ENCODE measurements at regions not wholly inside any gene's neighbourhood (a gene's known extent, or its start where the extent isn't known, plus 50 kb on each side); places are given as distances from the start of the nearest gene placed in this dataset.

DNA sequence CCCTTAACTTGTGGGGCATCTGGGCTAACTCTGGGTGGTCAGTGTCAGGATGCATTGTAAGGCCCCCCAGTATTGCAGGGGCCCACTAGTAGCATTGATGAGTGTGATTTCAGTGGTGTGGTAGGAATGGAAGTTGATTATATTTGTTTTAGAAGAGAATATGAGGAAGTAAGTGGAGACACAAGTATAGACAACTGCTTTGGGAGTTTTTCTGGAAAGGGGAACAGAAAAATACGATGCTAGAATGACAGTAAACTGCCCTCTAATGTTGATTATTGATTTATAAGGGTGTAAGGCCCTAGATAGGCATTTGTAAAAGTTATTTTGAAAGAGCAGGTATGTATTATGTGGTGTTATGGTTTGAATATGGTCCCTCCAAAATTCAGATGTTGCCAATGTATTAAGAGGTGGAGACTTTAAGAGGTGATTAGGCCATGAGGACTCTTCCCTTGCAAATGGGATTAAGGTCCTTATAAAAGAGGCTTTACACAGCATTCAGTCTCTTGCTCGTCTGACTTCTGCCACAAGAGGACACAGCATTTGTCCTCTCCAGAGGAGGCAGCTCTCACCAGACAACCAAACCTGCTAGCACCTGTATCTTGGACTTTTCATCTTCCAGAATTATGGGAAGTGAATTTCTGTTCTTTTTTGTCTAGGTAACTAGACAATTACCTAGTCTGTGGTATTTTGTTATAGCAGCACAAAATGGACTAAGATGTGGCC lies 135.9 kb upstream of the DTNBP1 start:
- no peak overlapping the region for H3K4me3 ChIP-seq (ENCODE audit: low read length)
- no peak for DNase-seq (ENCODE audit: low read depth, low spot score)

DNA sequence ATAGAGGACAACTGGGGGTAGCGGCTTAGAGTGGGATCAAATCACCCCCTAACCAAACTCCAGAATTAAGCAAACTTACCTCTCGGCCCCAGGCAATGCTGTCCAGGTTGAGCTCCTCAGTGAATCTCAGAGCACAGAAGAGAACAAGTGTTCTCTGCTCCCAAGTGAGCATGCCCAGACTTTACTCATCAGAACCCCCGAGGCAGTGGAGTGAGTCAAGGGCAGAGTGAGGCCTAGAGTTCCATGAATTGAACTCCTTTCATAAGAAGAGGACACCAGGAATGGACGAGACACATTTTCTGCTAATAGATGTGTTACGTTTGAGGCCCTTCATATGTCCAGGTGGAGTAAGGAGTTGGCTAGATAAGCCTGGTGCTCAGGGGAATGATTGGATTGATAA lies 134.0 kb upstream of the DTNBP1 start:
- H3K4me3 ChIP-seq (ENCODE audit: low read length): no peak overlapping the region
- DNase-seq (ENCODE audit: low read depth, low spot score): no peak

DNA sequence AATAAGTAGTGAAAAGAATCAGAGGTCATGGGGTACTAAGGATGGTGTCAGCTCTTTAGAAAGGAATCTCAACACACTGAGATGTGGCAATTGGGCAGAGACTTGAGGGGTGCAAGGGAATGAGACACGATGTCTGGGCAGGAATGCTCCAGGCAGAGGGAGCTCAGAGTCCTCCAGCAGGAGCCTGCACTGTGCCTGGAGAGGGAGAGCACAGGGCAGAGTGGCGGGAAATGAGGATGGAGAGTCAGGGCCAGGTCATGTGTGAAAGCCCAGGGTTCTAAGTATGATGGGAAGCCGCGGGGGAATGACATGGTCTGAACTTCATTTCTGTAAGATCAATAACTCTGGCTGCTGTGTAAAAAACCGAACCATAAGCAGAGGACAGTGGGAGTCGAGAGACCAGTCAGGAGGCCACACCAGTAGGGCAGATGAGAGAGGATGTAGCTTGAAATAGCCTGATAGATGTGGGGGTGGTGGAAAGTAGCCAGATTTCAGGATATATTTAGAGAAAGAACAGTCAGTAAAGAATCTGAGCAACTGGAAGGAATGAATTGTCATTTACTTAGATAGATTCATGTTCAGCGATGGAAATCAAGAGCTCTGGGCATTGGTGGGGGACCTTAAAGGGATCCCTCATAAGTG lies 133.4 kb upstream of the DTNBP1 start:
- H3K4me3 ChIP-seq (ENCODE audit: low read length): no peak overlapping the region
- no peak for DNase-seq (ENCODE audit: low read depth, low spot score)

DNA sequence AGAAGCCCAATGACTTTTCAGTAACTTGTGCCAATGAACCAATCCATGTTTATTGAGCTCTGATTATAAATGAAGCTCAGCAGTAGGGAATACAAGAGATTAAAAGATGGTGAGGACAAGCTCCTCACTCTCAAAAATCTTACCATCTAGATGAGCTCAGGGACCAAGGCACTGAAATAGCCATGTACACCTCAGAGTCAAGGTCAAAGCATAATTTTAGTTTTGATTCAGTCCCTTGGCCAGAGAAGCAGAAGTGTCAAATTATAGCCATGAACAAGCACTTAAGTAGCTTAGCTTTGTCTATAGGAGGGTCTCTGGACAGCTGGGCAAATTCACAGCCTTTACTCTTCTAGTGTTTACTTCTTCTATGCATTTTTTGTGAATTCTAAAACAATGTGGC lies 131.0 kb upstream of the DTNBP1 start:
- no peak overlapping the region for H3K4me3 ChIP-seq (ENCODE audit: low read length)
- no peak for DNase-seq (ENCODE audit: low read depth, low spot score)

DNA sequence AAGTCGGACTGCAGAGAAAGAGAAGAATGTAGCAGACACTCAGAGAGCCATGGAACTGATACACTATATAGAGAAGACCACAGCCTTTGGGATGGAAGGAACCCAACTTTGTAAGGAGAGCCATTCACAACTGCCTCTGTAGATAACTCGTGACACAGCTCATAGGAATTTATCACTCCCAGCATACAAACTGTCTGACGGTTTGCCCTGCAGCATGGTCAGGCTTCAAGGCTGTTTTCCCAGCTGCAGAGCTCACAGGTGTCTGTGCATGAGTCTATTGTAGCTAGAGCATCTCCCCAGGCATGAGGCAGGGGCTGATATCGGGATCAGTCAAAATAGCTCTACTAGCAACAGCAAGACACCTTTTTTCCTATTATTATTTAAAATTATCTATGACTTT lies 130.5 kb upstream of the DTNBP1 start:
- no peak overlapping the region for H3K4me3 ChIP-seq (ENCODE audit: low read length)
- no peak for DNase-seq (ENCODE audit: low read depth, low spot score)

DNA sequence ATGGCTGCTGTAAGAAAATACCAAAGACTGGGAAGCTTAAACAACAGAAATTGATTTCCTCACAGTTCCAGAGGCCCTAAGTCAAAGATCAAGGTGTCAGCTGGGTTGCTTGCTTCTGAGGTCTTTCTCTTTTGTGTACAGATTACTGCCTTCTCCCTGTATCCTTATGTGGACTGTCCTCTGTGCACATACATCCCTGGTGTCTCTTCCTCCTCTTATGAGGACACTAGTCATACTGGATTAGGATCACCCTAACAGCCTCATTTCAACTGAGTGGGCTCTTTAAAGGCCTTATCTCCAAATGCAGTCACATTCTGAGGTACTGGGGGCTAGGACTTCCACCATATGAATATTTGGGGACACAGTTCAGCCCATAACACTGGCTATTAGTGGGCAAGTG lies 130.0 kb upstream of the DTNBP1 start:
- DNase-seq (ENCODE audit: low read depth, low spot score): no peak
- no peak overlapping the region for H3K4me3 ChIP-seq (ENCODE audit: low read length)

DNA sequence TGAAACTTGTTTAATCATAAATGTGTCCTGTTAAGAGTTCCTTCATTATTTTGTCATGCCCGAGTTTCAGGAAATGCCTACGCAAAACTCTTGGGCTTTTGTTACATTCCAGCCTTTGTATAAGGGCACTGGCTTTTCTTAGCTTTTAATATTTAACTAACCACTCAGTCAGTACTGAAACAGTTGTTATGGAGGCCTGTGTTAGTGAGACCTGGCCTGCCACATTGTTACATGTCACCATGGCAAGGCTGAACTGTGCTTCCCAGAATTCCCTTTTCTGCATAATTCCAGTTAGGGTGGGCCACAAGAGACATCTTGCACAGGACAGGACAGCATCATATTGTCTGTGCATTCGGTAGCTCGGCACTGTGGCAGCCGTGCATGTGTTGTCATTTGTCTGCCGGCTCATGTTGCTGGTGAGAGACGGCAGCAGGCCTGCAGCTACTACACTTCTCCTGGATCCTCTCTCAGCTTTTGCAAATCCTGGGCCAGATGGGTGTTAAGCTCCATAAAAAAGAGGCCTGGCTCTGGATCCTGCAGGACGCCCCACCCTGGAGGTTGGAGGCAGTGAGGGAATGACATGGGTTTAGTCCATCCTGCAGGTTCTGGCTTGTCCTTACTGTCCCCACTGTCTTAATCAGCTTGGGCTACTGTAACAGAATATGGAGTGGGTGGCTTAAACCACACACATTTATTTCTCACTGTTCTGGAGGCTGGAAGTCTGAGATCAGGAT lies 128.8 kb upstream of the DTNBP1 start:
- no peak overlapping the region for H3K4me3 ChIP-seq (ENCODE audit: low read length)
- DNase-seq (ENCODE audit: low read depth, low spot score): no peak

DNA sequence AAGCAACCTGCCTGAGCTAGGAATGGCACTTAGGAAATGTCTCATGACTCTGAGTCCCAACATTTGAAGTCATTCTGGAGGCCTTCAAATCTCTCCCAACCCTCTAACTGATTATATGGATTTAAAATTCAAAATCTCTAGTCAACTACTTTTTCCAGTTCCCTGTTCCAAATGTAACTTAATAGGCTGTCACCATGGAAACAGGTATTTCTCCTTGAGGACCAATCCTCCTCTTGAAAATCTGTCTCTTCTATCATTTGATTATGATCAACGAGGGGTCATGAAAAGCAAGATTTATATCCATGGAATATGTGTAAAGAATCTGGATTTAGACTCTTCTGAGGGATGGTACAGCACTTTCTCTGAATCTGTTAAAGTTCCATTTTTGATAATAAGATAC lies 127.3 kb upstream of the DTNBP1 start:
- DNase-seq (ENCODE audit: low read depth, low spot score): no peak
- H3K4me3 ChIP-seq (ENCODE audit: low read length): no peak overlapping the region

DNA sequence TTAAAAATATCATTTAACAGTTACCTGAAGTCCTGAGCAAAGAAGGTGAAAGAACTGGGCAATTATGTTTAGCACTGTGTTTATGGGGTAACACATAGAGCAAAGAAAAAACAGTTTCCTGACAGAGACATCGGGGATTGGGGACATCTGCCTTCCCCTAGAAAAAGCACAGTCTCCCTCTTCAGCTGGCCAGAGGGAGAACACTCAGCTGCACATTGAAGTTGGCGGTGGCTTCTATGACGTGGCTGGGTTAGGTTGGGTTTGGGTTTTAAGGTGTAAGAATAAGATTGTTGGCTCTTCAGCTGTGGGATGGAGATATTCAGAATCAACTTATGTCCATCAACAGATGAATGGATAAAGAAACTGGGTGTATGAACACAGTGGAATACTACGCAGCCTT lies 124.0 kb upstream of the DTNBP1 start:
- DNase-seq (ENCODE audit: low read depth, low spot score): no peak
- no peak overlapping the region for H3K4me3 ChIP-seq (ENCODE audit: low read length)

DNA sequence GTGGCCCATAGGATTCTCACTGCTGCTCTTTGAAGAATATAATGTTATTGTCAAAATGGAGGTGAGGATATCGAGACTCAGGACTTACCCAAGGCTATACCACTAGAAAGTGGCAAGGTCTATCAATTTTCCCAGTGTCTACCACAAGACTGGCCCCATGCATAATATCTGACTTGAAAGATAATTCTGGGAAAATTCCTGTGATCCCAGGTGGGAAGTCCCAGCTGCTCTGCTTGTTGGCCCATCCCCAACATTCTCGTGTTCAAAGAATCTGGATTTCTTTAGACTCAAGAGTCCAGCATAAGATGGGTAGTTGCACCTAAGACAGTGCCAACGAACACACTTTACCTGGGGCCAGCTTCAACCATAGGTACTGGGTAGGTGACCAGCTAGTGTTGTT lies 120.7 kb upstream of the DTNBP1 start:
- H3K4me3 ChIP-seq (ENCODE audit: low read length): no peak overlapping the region
- no peak for DNase-seq (ENCODE audit: low read depth, low spot score)

DNA sequence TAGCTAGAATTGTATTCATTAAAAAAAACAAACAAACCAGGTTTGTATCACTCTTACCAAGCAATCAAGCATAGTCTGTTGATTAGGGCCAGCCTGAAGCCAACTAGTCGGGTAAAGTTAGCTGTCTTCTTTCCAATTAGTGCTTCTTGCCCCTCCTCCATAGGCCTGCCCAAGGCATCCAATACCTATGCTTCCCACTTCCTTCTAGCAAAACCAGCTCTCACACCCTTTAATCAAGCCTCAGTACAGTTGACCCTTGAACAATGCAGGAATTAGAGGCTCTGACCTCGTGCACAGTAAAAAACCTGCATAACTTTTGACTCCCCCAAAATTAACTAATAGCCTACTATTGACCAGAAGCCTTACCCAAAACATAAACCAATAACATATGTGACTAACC lies 119.1 kb upstream of the DTNBP1 start:
- DNase-seq (ENCODE audit: low read depth, low spot score): no peak
- no peak overlapping the region for H3K4me3 ChIP-seq (ENCODE audit: low read length)

DNA sequence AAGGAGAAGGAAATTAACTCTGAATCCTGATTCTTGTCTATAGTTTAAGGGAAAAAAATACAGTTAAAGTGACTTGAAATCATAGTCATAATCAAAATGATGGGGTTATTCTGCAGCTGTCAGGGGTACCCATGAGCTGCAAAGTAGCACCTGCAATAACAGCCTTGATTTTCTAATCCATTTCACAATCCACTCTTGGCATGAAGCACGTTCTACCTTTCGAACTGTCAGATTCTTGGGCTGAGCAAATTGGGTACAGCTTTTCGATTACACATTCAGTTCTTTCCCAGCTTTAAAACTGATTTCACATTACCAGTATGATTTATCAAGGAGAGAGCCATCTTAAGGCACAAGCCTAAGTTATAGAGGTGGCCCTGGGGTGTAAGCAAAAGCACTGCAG lies 118.5 kb upstream of the DTNBP1 start:
- no peak for DNase-seq (ENCODE audit: low read depth, low spot score)
- no peak overlapping the region for H3K4me3 ChIP-seq (ENCODE audit: low read length)

DNA sequence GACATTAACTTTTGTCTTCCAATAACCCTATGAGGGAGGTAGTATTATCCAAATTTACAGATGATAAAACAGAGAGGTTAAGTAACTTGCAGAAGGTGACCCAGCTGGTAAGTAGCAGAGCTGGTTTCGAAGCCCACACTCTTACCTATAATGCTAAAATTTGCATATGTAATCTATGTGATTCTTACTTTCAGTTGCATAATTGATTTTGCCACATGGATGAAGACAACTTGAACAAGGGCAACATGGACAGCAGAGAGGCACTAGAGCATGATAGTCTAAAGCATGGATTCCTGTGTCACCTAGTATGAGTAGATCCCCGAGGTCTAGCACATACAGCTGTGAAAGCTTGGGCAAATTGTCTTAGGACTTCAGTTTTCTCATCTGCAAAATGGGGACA lies 117.6 kb upstream of the DTNBP1 start:
- DNase-seq (ENCODE audit: low read depth, low spot score): no peak
- no peak overlapping the region for H3K4me3 ChIP-seq (ENCODE audit: low read length)

DNA sequence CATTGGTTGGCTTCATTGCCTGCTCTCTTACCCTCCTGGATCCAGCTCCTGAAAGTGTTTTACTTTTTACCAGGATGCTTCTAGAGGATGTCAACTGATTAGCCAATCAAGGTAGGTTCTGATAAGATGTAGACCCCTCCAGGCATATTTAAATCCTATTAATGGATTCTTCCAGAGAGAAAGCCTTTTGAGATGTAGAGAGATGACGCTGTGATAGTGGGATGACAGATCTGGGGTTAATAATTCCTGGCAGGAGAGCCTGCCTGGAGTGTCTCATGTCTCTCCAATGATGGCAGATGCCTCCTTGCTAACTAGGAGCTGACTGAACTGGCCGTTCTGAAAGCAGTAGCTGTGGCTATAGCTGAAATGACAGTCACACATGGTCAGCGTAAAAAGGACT lies 116.9 kb upstream of the DTNBP1 start:
- no peak overlapping the region for H3K4me3 ChIP-seq (ENCODE audit: low read length)
- DNase-seq (ENCODE audit: low read depth, low spot score): no peak

DNA sequence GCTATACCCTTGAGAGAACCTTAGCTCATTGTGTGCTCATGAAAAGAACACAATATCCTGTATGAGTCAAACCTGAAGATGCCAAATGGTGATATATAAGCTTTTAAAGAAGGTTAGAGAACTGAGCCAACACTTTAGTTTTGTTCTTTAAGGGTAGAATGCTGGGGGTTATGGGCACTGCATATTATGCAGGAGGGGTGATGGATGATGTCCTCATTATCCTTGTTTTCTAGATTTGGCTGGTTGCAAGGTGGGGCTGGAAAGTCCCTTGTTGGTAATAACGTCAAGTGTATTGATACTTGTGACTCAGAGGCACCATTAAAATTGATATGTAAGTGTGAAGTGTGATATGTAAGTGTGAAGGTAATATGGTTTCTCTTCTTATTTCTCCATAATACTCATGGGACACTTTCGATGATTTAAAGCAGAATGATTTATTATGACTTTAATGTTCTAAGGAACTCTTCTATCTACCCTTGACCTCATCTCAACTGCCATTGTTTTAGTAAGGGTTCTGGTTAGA lies 113.7 kb upstream of the DTNBP1 start:
- no peak overlapping the region for H3K4me3 ChIP-seq (ENCODE audit: low read length)
- DNase-seq (ENCODE audit: low read depth, low spot score): no peak

DNA sequence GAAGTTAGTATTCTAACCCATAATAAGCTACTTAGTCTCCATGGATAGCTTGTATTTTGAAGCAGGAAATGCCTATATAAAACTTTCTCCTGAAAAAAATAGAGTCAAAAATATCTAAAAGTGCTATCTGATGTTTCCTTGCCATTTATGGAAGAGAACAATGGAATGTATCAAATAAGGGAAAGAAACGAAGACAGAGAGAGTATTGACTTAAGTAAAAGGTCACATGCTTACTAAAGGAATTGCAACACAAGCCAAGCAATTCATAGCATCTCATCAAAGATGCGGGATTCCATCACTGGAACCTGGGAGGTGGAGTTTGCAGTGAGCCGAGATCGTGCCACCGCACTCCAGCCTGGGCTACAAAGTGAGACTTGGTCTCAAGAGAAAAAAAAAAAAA lies 112.9 kb upstream of the DTNBP1 start:
- DNase-seq (ENCODE audit: low read depth, low spot score): no peak
- H3K4me3 ChIP-seq (ENCODE audit: low read length): no peak overlapping the region

DNA sequence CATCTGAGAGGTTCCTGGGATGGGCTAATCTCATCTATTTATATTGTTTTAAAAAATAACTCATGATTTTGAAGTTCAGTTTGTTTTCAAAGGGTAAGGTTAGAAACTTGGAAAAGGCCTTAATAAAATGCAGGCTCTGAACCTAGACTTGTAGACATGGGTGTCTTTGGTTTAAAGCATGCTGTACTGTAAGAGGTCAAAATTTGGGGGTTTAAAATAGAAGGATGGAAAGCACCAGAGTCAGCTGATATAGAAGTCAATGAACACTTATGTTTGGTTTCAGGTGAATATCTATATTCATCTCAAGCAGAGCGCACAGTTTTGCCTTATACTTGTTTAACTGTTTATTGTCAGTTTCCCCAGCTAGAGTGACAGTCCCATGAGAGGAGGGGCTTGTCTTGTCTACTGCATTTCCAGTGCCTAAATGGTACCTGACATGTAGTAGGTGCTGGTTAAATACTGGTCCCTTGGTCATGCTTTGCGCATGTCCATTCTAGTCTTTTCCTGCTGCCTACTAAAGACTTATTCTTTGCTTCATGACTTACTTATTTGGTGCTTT lies 112.3 kb upstream of the DTNBP1 start:
- no peak for DNase-seq (ENCODE audit: low read depth, low spot score)
- no peak overlapping the region for H3K4me3 ChIP-seq (ENCODE audit: low read length)

DNA sequence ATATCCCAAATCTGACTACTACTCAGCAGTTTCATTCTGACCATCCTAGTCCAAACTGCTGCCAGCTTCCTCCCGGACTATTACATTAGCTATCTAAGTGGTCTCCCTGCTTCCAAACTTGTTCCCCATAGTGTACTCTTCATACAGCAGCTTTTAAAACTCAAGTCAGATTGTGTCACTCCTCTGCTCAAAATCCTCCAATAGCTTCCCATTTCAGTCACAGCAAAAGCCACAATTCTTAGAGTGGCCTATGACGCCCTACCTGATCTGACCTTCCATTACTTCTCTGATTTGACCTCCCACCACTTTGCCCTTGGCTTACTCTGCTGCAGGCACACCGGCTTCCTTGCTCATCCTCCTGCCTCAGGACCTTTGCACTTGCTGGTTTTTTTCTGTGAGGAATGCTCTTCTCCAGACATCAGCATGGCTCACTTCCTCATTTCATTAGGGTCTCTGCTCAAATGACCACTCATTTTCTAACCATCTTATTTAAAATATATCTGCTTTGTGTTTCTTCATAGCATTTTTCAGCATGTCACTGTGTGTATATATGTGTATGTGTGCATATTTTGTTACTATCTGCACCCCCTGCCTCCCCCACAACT lies 111.1 kb upstream of the DTNBP1 start:
- no peak for DNase-seq (ENCODE audit: low read depth, low spot score)
- H3K4me3 ChIP-seq (ENCODE audit: low read length): no peak overlapping the region

DNA sequence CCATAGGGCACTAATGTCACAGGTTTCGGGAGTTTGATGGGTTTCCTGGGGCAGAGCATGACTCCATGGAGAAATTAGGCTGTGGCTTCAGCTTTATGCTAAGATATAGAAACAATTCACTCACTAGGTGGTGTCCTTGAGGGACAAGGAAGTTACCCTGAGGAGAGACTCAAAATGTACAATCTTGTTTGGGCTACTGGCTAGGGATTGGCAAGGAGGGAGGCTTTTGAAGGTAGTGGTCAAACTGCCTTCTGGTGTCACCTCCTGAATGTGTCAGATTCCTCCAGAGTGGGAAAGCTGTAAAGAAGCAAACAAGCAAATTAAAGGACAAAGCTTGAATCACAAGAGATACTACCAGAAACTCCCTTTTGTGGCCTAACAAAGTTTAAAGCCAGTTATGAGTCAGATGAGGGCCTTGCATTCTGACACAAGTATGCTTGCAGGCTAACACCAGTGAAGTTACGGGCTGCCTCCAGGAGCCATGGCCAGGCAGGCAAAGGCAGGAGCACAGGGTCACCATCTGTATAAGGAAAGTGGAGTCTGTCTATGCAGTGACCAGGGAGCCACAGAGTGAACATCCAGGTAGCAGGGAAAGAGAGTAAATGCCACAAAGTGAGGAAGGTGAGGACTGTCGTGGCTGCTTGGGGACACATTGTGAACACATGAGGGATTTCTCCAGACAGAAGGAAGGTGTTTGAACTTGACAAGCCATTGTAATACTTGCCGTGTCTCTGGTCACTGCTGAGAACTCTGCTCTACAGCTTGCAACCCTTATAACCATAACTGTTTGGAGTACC lies 107.7 kb upstream of the DTNBP1 start:
- H3K4me3 ChIP-seq (ENCODE audit: low read length): no peak overlapping the region
- DNase-seq (ENCODE audit: low read depth, low spot score): no peak

All from Jurkat, Clone E6-1 (cell line).